A549 (cell line): ENCODE measurements at regions not wholly inside any gene's neighbourhood (a gene's known extent, or its start where the extent isn't known, plus 50 kb on each side); places are given as distances from the start of the nearest gene placed in this dataset.

ENCODE experiments used
- ATAC-seq, 2 experiments: fragments of 200-7000 bp in 1 of 2; fragments of >200 bp in 1 of 2; cut with Nextera tagmentation in 1 of 2; cut with Tn5 transposase in 1 of 2; 3 replicates each; pipeline versions ENCODE4 v1.8.0 to v1.9.1; 2018 to 2020; ENCODE audit warnings: mild to moderate bottlenecking in 1 of 2, moderate library complexity in 1 of 2
- CTCF ChIA-PET: fragments of 300-600 bp; sonication (Branson Sonifier 250); formaldehyde crosslinking; extraction: SDS; loops from one replicate; lab custom pipeline; 2021; ENCODE audit warnings: antibody characterized with exemption, inconsistent platforms; lab: Yijun Ruan, JAX
- POLR2A ChIA-PET: fragments of 350-600 bp; formaldehyde crosslinking; extraction: SDS; loops from one replicate; lab custom pipeline; 2021; ENCODE audit warnings: antibody characterized with exemption, inconsistent platforms; lab: Yijun Ruan, JAX
- DNase-seq, 2 experiments: peaks; one replicate each; pipeline versions ENCODE4 v3.0.0 to v3.0.0-alpha.2; 2011 to 2016; ENCODE audit warnings: low read depth in 1 of 2, low spot score in 1 of 2
- FAIRE-seq: peaks from 2 replicates; lab custom pipeline; 2011; peaks lifted over from hg19 to GRCh38; lab: Jason Lieb, UNC
- H3K27ac ChIP-seq, 2 experiments: fragments of >200 bp; sonication (Bioruptor Twin); formaldehyde crosslinking; 3 replicates each; pipeline ENCODE4 v1.5.1; 2016 to 2017
- H3K4me1 ChIP-seq: fragments of >200 bp; sonication (Bioruptor Twin); formaldehyde crosslinking; 3 replicates; pipeline ENCODE4 v1.6.1; 2016
- H3K4me2 ChIP-seq: fragments of >200 bp; sonication (Bioruptor Twin); formaldehyde crosslinking; 3 replicates; pipeline ENCODE4 v1.6.1; 2016
- H3K4me3 ChIP-seq: fragments of >200 bp; sonication (Bioruptor Twin); formaldehyde crosslinking; 3 replicates; pipeline ENCODE4 v1.5.1; 2016
- H3K9me3 ChIP-seq: fragments of >200 bp; sonication (Bioruptor Twin); formaldehyde crosslinking; 3 replicates; pipeline ENCODE4 v1.6.1; 2016
- BHLHE40 ChIP-seq: IDR thresholded peaks from 2 replicates; pipeline ENCODE4 v1.6.1; 2012; ENCODE audit warnings: low read depth, low read length, inconsistent platforms
- EHF ChIP-seq: fragments of 250-450 bp; sonication (Bioruptor Pico); IDR thresholded peaks from 2 replicates; pipeline ENCODE4 v1.5.0; 2020; ENCODE audit warnings: mild to moderate bottlenecking
- EP300 ChIP-seq, 2 experiments: fragments of >200 bp; sonication (Bioruptor Twin); formaldehyde crosslinking; IDR thresholded peaks; 2 replicates in 1 of 2; 3 replicates in 1 of 2; pipeline ENCODE4 v1.6.1; 2016 to 2017
- FOSL2 ChIP-seq, 2 experiments: fragments of 450-650 bp in 1 of 2; fragments of >200 bp in 1 of 2; sonication (Bioruptor Twin) in 1 of 2; formaldehyde crosslinking; IDR thresholded peaks; 2 replicates each; pipeline versions ENCODE4 v1.5.0 to v1.6.1; 2016 to 2020; ENCODE audit warnings: mild to moderate bottlenecking in 1 of 2, moderate library complexity in 1 of 2
- HES2 ChIP-seq: fragments of >200 bp; sonication (Bioruptor Twin); formaldehyde crosslinking; IDR thresholded peaks from 2 replicates; pipeline ENCODE4 v1.6.1; 2016
- HEYL ChIP-seq: fragments of 250-450 bp; sonication (Bioruptor Pico); IDR thresholded peaks from 2 replicates; pipeline ENCODE4 v1.8.0; 2021; ENCODE audit warnings: mild to moderate bottlenecking, moderate library complexity
- HOXA7 ChIP-seq: fragments of 250-450 bp; sonication (Bioruptor Pico); IDR thresholded peaks from 2 replicates; pipeline ENCODE4 v1.5.0; 2020; ENCODE audit warnings: mild to moderate bottlenecking, moderate library complexity
- JUN ChIP-seq, 2 experiments: fragments of >200 bp; sonication (Bioruptor Twin); formaldehyde crosslinking; IDR thresholded peaks; 2 replicates in 1 of 2; 3 replicates in 1 of 2; pipeline ENCODE4 v1.6.1; 2016 to 2017
- JUNB ChIP-seq: fragments of >200 bp; sonication (Bioruptor Twin); formaldehyde crosslinking; IDR thresholded peaks from 2 replicates; pipeline ENCODE4 v1.6.1; 2016
- NPAS2 ChIP-seq: fragments of 250-450 bp; sonication (Bioruptor Pico); IDR thresholded peaks from 2 replicates; pipeline ENCODE4 v1.8.0; 2022; ENCODE audit warnings: mild to moderate bottlenecking, moderate library complexity, borderline replicate concordance
- NR3C1 ChIP-seq: fragments of >200 bp; sonication (Bioruptor Twin); formaldehyde crosslinking; IDR thresholded peaks from 3 replicates; pipeline ENCODE4 v1.6.1; 2017
- PHF8 ChIP-seq: fragments of 200-600 bp; sonication (generic); IDR thresholded peaks from 2 replicates; pipeline ENCODE4 v1.6.1; 2016; ENCODE audit warnings: low read depth, mild to moderate bottlenecking, antibody characterized with exemption, moderate library complexity, borderline replicate concordance
- POLR2A ChIP-seq: IDR thresholded peaks from 2 replicates; pipeline ENCODE4 v1.6.1; 2012; ENCODE audit warnings: mild to moderate bottlenecking, low read length
- POLR2AphosphoS2 ChIP-seq: conservative IDR thresholded peaks from 2 replicates; pipeline ENCODE4 v1.6.1; 2012; ENCODE audit warnings: low read length, improper control_type of control experiment, inconsistent platforms
- RCOR1 ChIP-seq: fragments of 150-350 bp; IDR thresholded peaks from 2 replicates; pipeline ENCODE4 v1.6.1; 2014; ENCODE audit warnings: antibody characterized with exemption, low read length, low read depth
- RFX5 ChIP-seq: fragments of 450-650 bp; IDR thresholded peaks from 2 replicates; pipeline ENCODE4 v1.7.1; 2014; ENCODE audit warnings: antibody characterized with exemption, mild to moderate bottlenecking, moderate library complexity
- RNF2 ChIP-seq: fragments of 200-600 bp; sonication (generic); IDR thresholded peaks from 2 replicates; pipeline ENCODE4 v1.6.1; 2016; ENCODE audit warnings: low read depth, mild to moderate bottlenecking, antibody characterized with exemption, moderate library complexity, borderline replicate concordance
- SMC3 ChIP-seq: fragments of >200 bp; sonication (Bioruptor Twin); formaldehyde crosslinking; IDR thresholded peaks from 3 replicates; pipeline ENCODE4 v1.6.1; 2018; ENCODE audit warnings: inconsistent platforms
- TFCP2L1 ChIP-seq: fragments of 250-450 bp; sonication (Bioruptor Pico); IDR thresholded peaks from 2 replicates; pipeline ENCODE4 v1.5.0; 2021; ENCODE audit warnings: mild to moderate bottlenecking
- USF2 ChIP-seq: fragments of 450-650 bp; IDR thresholded peaks from 2 replicates; pipeline ENCODE4 v1.6.1; 2014; ENCODE audit warnings: antibody characterized with exemption
- ZFP36 ChIP-seq: fragments of 450-650 bp; IDR thresholded peaks from 2 replicates; pipeline ENCODE4 v1.6.1; 2014; ENCODE audit warnings: borderline replicate concordance; ENCODE audit not compliant: partially characterized antibody
- ZNF302 ChIP-seq: fragments of 250-450 bp; sonication (Bioruptor Pico); IDR thresholded peaks from 2 replicates; pipeline ENCODE4 v1.9.0; 2021; ENCODE audit warnings: inconsistent platforms, mild to moderate bottlenecking, moderate library complexity
- WGBS: methylation state at CpG from one replicate; pipeline ENCODE4 v1.1.6; 2017; ENCODE audit errors: missing lambda C conversion rate; 5-methylcytosine and 5-hydroxymethylcytosine counted together
- TF ChIP-seq, protein P1 (sequence below): fragments of >200 bp; sonication (Bioruptor Twin); formaldehyde crosslinking; IDR thresholded peaks from 3 replicates; pipeline ENCODE4 v1.5.1; 2016
- TF ChIP-seq, protein P2 (sequence below): IDR thresholded peaks from 2 replicates; pipeline ENCODE4 v1.6.1; 2012
- TF ChIP-seq, protein P3 (sequence below): fragments of 250-450 bp; sonication (Bioruptor Pico); IDR thresholded peaks from 2 replicates; pipeline ENCODE4 v1.5.0; 2021; ENCODE audit warnings: mild to moderate bottlenecking, moderate library complexity, borderline replicate concordance
- TF ChIP-seq, protein P4 (sequence below): IDR thresholded peaks from 2 replicates; pipeline ENCODE4 v1.6.1; 2012
- TF ChIP-seq, protein P5 (sequence below): fragments of 250-450 bp; sonication (Bioruptor Pico); IDR thresholded peaks from 2 replicates; pipeline ENCODE4 v1.5.0; 2020; ENCODE audit warnings: low read depth, mild to moderate bottlenecking, moderate library complexity

DNA sequence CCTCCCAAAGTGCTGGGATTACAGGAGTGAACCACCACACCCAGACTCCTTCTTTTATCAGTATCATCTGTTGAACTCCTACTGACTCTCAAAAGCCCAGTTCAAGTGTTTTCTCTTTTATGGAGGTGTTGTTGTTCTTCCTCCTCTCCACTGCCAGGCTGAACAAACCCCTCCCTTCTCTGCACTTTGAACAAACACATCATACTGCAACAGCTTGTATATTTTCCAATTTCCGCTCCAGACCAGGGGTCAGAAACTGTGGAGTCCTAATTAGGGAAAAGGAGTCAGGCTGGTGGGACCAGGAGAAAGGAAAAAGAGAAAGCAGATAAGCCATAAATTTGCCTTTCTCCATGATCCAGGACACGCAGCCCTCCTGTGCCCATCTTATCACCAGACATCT, 148.1 kb upstream of the HMHB1 start:
- no peak for ATAC-seq
- POLR2A ChIA-PET, result no interaction called here
- 95% methylated on average over 2 of the region's 2 CpGs for WGBS
- no peak overlapping the region for H3K4me2 ChIP-seq
- DNase-seq, result no peak
- TF ChIP-seq HES2 (no peak), RNF2 (no peak), ZFP36 (no peak), NR3C1 (no peak), NPAS2 (CRISPR knock-in tag) (no peak), POLR2AphosphoS2 (no peak), PHF8 (no peak), HOXA7 (no peak), HEYL (CRISPR knock-in tag) (no peak), JUNB (no peak), EP300 (IDR thresholded peaks at IDR 0.05) (no peak), JUN (IDR thresholded peaks at IDR 0.05) (no peak), TFCP2L1 (CRISPR knock-in tag) (no peak), POLR2A (no peak), EHF (CRISPR knock-in tag) (no peak)
- TF ChIP-seq, protein P1, sequence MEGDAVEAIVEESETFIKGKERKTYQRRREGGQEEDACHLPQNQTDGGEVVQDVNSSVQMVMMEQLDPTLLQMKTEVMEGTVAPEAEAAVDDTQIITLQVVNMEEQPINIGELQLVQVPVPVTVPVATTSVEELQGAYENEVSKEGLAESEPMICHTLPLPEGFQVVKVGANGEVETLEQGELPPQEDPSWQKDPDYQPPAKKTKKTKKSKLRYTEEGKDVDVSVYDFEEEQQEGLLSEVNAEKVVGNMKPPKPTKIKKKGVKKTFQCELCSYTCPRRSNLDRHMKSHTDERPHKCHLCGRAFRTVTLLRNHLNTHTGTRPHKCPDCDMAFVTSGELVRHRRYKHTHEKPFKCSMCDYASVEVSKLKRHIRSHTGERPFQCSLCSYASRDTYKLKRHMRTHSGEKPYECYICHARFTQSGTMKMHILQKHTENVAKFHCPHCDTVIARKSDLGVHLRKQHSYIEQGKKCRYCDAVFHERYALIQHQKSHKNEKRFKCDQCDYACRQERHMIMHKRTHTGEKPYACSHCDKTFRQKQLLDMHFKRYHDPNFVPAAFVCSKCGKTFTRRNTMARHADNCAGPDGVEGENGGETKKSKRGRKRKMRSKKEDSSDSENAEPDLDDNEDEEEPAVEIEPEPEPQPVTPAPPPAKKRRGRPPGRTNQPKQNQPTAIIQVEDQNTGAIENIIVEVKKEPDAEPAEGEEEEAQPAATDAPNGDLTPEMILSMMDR, result no peak
- TF ChIP-seq, protein P2, sequence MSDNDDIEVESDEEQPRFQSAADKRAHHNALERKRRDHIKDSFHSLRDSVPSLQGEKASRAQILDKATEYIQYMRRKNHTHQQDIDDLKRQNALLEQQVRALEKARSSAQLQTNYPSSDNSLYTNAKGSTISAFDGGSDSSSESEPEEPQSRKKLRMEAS, result no peak
- no peak overlapping the region for H3K4me3 ChIP-seq
- no peak for FAIRE-seq
- H3K27ac ChIP-seq, result 0 out of 6 replicates have a peak overlapping the region, but pooled peaks of 1 of the 2 experiments have one; percentile 22
- peaks cover 59% of the 10 kb centered on the region for H3K4me1 ChIP-seq
- H3K9me3 ChIP-seq, result no peaks in the 10 kb centered on the region
- CTCF ChIA-PET, result interaction anchor here (1.6 kb wide), 1 partner anchor 10 kb away, joined by 9 read pairs; no protein-coding TSS in a partner anchor

GRCh38 chr5:143662020-143662419, 149.9 kb upstream of the HMHB1 start:
- Histone ChIP-seq H3K4me3 (no peak overlapping the region), H3K4me2 (peak overlapping the region; percentile 2; the same call in 1 of the 3 replicates), H3K27ac (peak overlapping the region; percentile 16 to 69; a peak in 4 of 6 replicates), H3K9me3 (no peaks in the 10 kb centered on the region), H3K4me1 (peaks cover 61% of the 10 kb centered on the region)
- no peak for TF ChIP-seq RCOR1
- TF ChIP-seq BHLHE40, result no peak
- no peak for TF ChIP-seq ZFP36
- no peak for TF ChIP-seq ZNF302 (CRISPR knock-in tag)
- no peak for TF ChIP-seq FOSL2 (IDR thresholded peaks at IDR 0.05)
- peak; percentile 35; the same call in 1 of the 2 replicates for TF ChIP-seq FOSL2 (CRISPR knock-in tag; IDR thresholded peaks at IDR 0.05)
- 28% methylated on average over 1 of the region's 1 CpG for WGBS
- DNase-seq, result no peak
- no peak for ATAC-seq
- POLR2A ChIA-PET, result no interaction called here
- CTCF ChIA-PET, result no interaction called here
- FAIRE-seq, result no peak

GRCh38 chr5:143660625-143661024, 151.3 kb upstream of the HMHB1 start:
- POLR2A ChIA-PET, result no interaction called here
- Histone ChIP-seq H3K4me3 (no peak overlapping the region), H3K4me1 (peaks cover 51% of the 10 kb centered on the region)
- no peak for ATAC-seq
- 91% methylated on average over 2 of the region's 2 CpGs for WGBS
- TF ChIP-seq USF2 (no peak), RFX5 (no peak), POLR2AphosphoS2 (no peak), SMC3 (no peak)
- TF ChIP-seq, protein P3, sequence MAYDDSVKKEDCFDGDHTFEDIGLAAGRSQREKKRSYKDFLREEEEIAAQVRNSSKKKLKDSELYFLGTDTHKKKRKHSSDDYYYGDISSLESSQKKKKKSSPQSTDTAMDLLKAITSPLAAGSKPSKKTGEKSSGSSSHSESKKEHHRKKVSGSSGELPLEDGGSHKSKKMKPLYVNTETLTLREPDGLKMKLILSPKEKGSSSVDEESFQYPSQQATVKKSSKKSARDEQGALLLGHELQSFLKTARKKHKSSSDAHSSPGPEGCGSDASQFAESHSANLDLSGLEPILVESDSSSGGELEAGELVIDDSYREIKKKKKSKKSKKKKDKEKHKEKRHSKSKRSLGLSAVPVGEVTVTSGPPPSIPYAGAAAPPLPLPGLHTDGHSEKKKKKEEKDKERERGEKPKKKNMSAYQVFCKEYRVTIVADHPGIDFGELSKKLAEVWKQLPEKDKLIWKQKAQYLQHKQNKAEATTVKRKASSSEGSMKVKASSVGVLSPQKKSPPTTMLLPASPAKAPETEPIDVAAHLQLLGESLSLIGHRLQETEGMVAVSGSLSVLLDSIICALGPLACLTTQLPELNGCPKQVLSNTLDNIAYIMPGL, result no peak
- TF ChIP-seq, protein P4, sequence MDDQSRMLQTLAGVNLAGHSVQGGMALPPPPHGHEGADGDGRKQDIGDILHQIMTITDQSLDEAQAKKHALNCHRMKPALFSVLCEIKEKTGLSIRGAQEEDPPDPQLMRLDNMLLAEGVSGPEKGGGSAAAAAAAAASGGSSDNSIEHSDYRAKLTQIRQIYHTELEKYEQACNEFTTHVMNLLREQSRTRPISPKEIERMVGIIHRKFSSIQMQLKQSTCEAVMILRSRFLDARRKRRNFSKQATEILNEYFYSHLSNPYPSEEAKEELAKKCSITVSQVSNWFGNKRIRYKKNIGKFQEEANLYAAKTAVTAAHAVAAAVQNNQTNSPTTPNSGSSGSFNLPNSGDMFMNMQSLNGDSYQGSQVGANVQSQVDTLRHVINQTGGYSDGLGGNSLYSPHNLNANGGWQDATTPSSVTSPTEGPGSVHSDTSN, result no peak
- TF ChIP-seq, protein P5, sequence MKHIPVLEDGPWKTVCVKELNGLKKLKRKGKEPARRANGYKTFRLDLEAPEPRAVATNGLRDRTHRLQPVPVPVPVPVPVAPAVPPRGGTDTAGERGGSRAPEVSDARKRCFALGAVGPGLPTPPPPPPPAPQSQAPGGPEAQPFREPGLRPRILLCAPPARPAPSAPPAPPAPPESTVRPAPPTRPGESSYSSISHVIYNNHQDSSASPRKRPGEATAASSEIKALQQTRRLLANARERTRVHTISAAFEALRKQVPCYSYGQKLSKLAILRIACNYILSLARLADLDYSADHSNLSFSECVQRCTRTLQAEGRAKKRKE (CRISPR knock-in tag), result no peak
- TF ChIP-seq, all 56 proteins: peak for 0
- DNase-seq, result no peak
- Histone ChIP-seq H3K27ac (peak overlapping the region; percentile 60 to 64), H3K4me2 (peak overlapping the region; percentile 75; the same call in 2 of the 3 replicates), H3K9me3 (no peaks in the 10 kb centered on the region)
- CTCF ChIA-PET, result no interaction called here
- FAIRE-seq, result peak; percentile 43
